Glutamatergic neuron (in vitro differentiated cells): ENCODE measurements at regions not wholly inside any gene's neighbourhood (a gene's known extent, or its start where the extent isn't known, plus 50 kb on each side); places are given as distances from the start of the nearest gene placed in this dataset.

Source experiments
- DNase-seq: peaks from one replicate; pipeline ENCODE4 v3.0.0; 2022
- H3K27ac Mint-ChIP-seq: one replicate; pipeline ENCODE4 v1.8.0; 2020; ENCODE audit warnings: mild to moderate bottlenecking, mixed read lengths, inconsistent platforms; ENCODE audit not compliant: unreplicated experiment
- H3K27me3 Mint-ChIP-seq: one replicate; pipeline ENCODE4 v1.8.0; 2020; ENCODE audit warnings: mild to moderate bottlenecking, moderate library complexity, mixed read lengths, inconsistent platforms; ENCODE audit not compliant: unreplicated experiment
- H3K36me3 Mint-ChIP-seq: one replicate; pipeline ENCODE4 v1.8.0; 2020; ENCODE audit warnings: mild to moderate bottlenecking, mixed read lengths, inconsistent platforms; ENCODE audit not compliant: unreplicated experiment
- H3K4me1 Mint-ChIP-seq: one replicate; pipeline ENCODE4 v1.8.0; 2020; ENCODE audit warnings: mild to moderate bottlenecking, low read depth, mixed read lengths, inconsistent platforms; ENCODE audit not compliant: unreplicated experiment
- H3K4me3 Mint-ChIP-seq: one replicate; pipeline ENCODE4 v1.8.0; 2020; ENCODE audit warnings: mild to moderate bottlenecking, mixed read lengths, inconsistent platforms; ENCODE audit not compliant: unreplicated experiment
- H3K9me3 Mint-ChIP-seq: one replicate; pipeline ENCODE4 v1.8.0; 2020; ENCODE audit warnings: mild to moderate bottlenecking, moderate library complexity, mixed read lengths, inconsistent platforms; ENCODE audit not compliant: unreplicated experiment
- CTCF ChIP-seq: fragments of 200-600 bp; sonication (generic); IDR thresholded peaks from one replicate; pipeline ENCODE4 v1.5.0; 2021; ENCODE audit not compliant: partially characterized antibody, unreplicated experiment

- H3K4me3 Mint-ChIP-seq = no peak overlapping the region
- no peak for TF ChIP-seq CTCF
- H3K36me3 Mint-ChIP-seq = no peaks in the 10 kb centered on the region
- H3K27ac Mint-ChIP-seq = no peak overlapping the region
- H3K27me3 Mint-ChIP-seq = no peaks in the 10 kb centered on the region
- no peaks in the 10 kb centered on the region for H3K9me3 Mint-ChIP-seq
- DNase-seq = no peak
- no peaks in the 10 kb centered on the region for H3K4me1 Mint-ChIP-seq
These were observed 532.4 kb upstream of the SALL3 start for GRCh38 chr18:78447211-78447610.

GRCh38 chr18:78448106-78448505 is 531.5 kb upstream of the SALL3 start:
- no peaks in the 10 kb centered on the region for H3K36me3 Mint-ChIP-seq
- TF ChIP-seq CTCF = no peak
- H3K4me3 Mint-ChIP-seq = no peak overlapping the region
- H3K9me3 Mint-ChIP-seq = no peaks in the 10 kb centered on the region
- no peak overlapping the region for H3K27ac Mint-ChIP-seq
- H3K27me3 Mint-ChIP-seq = no peaks in the 10 kb centered on the region
- no peaks in the 10 kb centered on the region for H3K4me1 Mint-ChIP-seq
- DNase-seq = no peak

GRCh38 chr18:78448591-78448990 is 531.0 kb upstream of the SALL3 start:
- DNase-seq = no peak
- Mint-ChIP-seq H3K36me3 (no peaks in the 10 kb centered on the region), H3K27me3 (no peaks in the 10 kb centered on the region), H3K4me1 (no peaks in the 10 kb centered on the region), H3K27ac (no peak overlapping the region), H3K9me3 (no peaks in the 10 kb centered on the region), H3K4me3 (no peak overlapping the region)
- TF ChIP-seq CTCF = no peak

GRCh38 chr18:78454221-78454620 is 525.4 kb upstream of the SALL3 start:
- Mint-ChIP-seq H3K27me3 (peaks cover 2% of the 10 kb centered on the region), H3K9me3 (no peaks in the 10 kb centered on the region), H3K4me1 (peaks cover 8% of the 10 kb centered on the region), H3K36me3 (no peaks in the 10 kb centered on the region), H3K27ac (no peak overlapping the region), H3K4me3 (no peak overlapping the region)
- DNase-seq = no peak
- TF ChIP-seq CTCF = no peak

GRCh38 chr18:78455386-78455785 is 524.2 kb upstream of the SALL3 start:
- H3K27me3 Mint-ChIP-seq = peaks cover 2% of the 10 kb centered on the region
- no peak for TF ChIP-seq CTCF
- no peak overlapping the region for H3K27ac Mint-ChIP-seq
- no peak for DNase-seq
- H3K4me3 Mint-ChIP-seq = no peak overlapping the region
- peaks cover 8% of the 10 kb centered on the region for H3K4me1 Mint-ChIP-seq
- H3K9me3 Mint-ChIP-seq = no peaks in the 10 kb centered on the region
- H3K36me3 Mint-ChIP-seq = no peaks in the 10 kb centered on the region
